ENCODE measurements at regions not wholly inside any gene's neighbourhood (a gene's known extent, or its start where the extent isn't known, plus 50 kb on each side); places are given as distances from the start of the nearest gene placed in this dataset.

DNA sequence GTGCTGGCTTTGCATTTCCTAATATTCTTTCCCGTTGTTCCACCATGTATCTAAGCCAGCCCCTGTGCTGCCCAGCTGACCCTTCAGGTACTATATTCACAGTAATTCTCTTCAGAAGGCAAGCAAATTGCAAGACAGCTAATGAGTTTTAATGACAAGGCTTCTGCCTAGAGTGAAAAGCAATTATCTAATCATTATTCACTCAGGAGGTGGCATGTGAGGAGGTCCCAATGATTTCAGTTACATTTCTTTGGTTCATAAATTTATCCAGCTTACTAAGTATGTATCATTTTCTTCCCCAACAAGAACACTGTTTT lies 123.0 kb downstream of the RASGEF1B start:
- TF ChIP-seq, protein P1, sequence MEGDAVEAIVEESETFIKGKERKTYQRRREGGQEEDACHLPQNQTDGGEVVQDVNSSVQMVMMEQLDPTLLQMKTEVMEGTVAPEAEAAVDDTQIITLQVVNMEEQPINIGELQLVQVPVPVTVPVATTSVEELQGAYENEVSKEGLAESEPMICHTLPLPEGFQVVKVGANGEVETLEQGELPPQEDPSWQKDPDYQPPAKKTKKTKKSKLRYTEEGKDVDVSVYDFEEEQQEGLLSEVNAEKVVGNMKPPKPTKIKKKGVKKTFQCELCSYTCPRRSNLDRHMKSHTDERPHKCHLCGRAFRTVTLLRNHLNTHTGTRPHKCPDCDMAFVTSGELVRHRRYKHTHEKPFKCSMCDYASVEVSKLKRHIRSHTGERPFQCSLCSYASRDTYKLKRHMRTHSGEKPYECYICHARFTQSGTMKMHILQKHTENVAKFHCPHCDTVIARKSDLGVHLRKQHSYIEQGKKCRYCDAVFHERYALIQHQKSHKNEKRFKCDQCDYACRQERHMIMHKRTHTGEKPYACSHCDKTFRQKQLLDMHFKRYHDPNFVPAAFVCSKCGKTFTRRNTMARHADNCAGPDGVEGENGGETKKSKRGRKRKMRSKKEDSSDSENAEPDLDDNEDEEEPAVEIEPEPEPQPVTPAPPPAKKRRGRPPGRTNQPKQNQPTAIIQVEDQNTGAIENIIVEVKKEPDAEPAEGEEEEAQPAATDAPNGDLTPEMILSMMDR (IDR thresholded peaks at IDR 0.05; ENCODE audit: control insufficient read depth, insufficient read depth, low read depth, low read length, missing control alignments): no peak
- no peak for DNase-seq (ENCODE audit: low read depth)
- no peak overlapping the region for H3K4me3 ChIP-seq (ENCODE audit: control insufficient read depth, low read depth, low read length)

DNA sequence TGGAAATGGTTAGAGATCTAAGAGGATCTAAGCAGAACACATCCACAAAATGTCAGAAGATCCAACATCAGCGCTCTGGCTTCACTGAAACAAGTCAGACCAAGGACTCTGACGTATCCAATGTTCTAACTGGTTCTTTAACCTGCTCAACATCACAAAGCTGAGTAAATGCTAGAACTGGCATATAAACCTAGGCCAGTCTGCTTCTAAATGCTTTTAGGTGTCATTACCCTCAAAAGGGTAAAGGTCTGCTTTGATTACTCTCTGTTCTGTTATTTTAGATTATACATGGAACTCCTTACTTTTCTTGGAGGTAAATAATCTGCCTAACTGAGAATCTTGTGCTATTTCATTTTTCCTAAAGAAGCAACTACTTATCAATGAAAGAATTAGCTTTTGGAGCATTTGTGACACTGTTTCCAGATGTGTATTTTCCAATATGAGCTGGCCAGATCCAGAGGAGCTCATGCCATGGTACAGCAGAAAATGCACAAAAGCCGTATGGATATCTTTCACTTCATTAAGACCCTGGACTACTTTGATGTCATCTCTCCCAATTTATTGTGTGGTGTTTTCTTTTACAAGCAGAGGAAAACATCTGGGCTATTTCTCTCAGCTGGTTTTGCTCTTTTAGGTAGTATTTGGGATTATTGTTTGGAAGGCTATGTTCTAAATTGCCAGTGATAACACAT lies 123.5 kb downstream of the RASGEF1B start:
- TF ChIP-seq, protein P1 (IDR thresholded peaks at IDR 0.05; ENCODE audit: control insufficient read depth, insufficient read depth, low read depth, low read length, missing control alignments): no peak
- no peak overlapping the region for H3K4me3 ChIP-seq (ENCODE audit: control insufficient read depth, low read depth, low read length)
- no peak for DNase-seq (ENCODE audit: low read depth)

DNA sequence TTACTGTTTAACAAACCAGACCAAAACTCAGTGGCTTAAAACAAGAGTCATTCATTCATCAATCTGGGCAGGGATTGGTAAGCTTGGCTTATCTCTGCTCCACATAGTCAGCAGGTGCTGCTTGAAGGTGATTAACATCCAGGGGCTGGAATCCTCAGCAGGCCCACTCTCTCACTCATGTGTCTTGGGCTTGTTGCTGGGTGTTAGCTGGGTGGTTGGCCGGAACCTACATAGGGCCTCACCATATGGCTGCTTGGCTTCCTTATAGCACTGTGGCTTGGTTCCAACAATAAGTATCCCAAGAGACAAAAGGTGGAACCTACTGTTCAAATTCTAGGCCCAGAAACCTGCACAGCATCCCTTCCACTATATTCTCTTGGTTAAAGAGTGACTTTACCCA lies 125.0 kb downstream of the RASGEF1B start:
- TF ChIP-seq, protein P1 (IDR thresholded peaks at IDR 0.05; ENCODE audit: control insufficient read depth, insufficient read depth, low read depth, low read length, missing control alignments): no peak
- no peak for DNase-seq (ENCODE audit: low read depth)
- no peak overlapping the region for H3K4me3 ChIP-seq (ENCODE audit: control insufficient read depth, low read depth, low read length)

DNA sequence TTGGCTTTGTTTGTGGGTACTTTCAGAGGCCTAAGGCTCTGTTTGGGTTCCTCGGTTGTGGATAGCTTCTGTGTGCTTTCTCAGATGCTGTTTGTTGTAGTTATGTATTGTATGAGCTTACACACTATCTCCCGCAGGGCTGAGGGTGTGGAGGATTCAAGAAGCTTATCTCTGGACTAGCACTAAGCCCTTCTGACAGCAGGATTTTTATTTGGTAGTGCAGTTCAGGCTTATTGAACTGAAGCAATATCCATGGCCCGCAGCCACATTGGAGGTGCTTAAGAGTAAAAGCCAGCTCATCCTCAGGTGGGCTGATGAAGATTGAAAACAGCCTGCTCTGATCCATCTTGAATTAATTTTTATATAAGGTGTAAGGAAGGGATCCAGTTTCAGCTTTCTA lies 128.2 kb downstream of the RASGEF1B start:
- TF ChIP-seq, protein P1 (IDR thresholded peaks at IDR 0.05; ENCODE audit: control insufficient read depth, insufficient read depth, low read depth, low read length, missing control alignments): no peak
- no peak for DNase-seq (ENCODE audit: low read depth)
- no peak overlapping the region for H3K4me3 ChIP-seq (ENCODE audit: control insufficient read depth, low read depth, low read length)

DNA sequence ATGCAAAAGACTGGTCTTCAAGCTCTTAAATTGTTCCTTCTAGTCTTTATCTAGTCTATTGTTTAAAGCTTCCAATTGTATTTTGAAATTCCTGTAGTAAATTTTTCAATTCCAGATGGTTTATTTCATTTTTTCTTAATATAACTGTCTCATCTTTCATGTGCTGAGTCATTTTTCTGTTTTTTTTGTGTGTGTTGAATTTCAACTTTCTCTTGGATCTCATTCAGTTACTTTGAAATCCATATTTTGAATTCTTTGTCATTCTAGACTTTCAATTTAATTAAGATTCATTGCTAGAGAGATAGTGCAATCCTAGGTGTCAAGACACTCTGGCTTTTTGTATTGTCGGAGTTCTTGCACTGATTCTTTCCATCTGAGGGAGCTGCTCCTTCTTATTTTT lies 128.0 kb upstream of the PRKG2 start:
- TF ChIP-seq, protein P1 (IDR thresholded peaks at IDR 0.05; ENCODE audit: control insufficient read depth, insufficient read depth, low read depth, low read length, missing control alignments): no peak
- H3K4me3 ChIP-seq (ENCODE audit: control insufficient read depth, low read depth, low read length): no peak overlapping the region
- no peak for DNase-seq (ENCODE audit: low read depth)

DNA sequence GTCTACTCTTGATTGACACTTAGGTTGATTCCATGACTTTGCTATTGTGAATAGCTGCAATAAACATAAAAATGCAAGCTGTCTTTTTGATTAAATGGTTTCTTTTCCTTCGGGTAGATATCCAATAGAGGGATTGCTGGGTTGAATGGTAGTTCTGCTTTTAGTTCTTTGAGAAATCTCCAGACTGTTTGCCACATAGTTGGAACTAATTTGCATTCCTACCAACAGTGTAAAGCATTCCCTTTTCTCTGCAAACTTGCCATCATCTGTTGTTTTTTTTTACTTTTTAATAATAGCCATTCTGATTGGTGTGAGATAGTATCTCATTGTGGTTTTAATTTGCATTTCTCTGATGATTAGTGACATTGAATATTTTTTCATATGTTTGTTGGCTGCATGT lies 122.2 kb upstream of the PRKG2 start:
- TF ChIP-seq, protein P1 (IDR thresholded peaks at IDR 0.05; ENCODE audit: control insufficient read depth, insufficient read depth, low read depth, low read length, missing control alignments): no peak
- no peak for DNase-seq (ENCODE audit: low read depth)
- no peak overlapping the region for H3K4me3 ChIP-seq (ENCODE audit: control insufficient read depth, low read depth, low read length)

Measured in AG09309 (cell line).